Head of caudate nucleus (tissue), 42 donors: ENCODE measurements at regions not wholly inside any gene's neighbourhood (a gene's known extent, or its start where the extent isn't known, plus 50 kb on each side); places are given as distances from the start of the nearest gene placed in this dataset.

Source experiments
- DNase-seq, 42 donors: peaks; one replicate each; pipeline versions ENCODE4 v3.0.0 to v3.0.0-alpha.2; 2020 to 2021; ENCODE audit warnings: mixed read lengths in 7 of 42
- intact Hi-C: fragments of 100-400 bp; cut with DNase I; formaldehyde crosslinking; loops from one replicate; pipeline ENCODE4 v1.15.0; 2022

- DNase-seq = peak in 11 of 42 donors; percentile 21 to 63 (median 45)
- intact Hi-C loops = loop anchor here (5.0 kb wide), 1 partner anchor 96 kb away; no protein-coding TSS in a partner anchor
Observed at GRCh38 chr17:77428020-77428748, 287.4 kb downstream of the SEC14L1 start.

- intact Hi-C loops = loop anchor here (5.0 kb wide), 1 partner anchor 97 kb away; no protein-coding TSS in a partner anchor
- no peak for DNase-seq
Observed at GRCh38 chr17:77428749-77429368, 288.1 kb downstream of the SEC14L1 start.

- intact Hi-C loops = loop anchor here (5.0 kb wide), 1 partner anchor 97 kb away; no protein-coding TSS in a partner anchor
- DNase-seq = peak in 1 of 42 donors; percentile 22
Observed at GRCh38 chr17:77429369-77429968, 288.7 kb downstream of the SEC14L1 start.

- intact Hi-C loops = loop anchor here (2.0 to 5.0 kb wide), 2 partner anchors 65 to 98 kb away; no protein-coding TSS in a partner anchor
- DNase-seq = peak in 41 of 42 donors; percentile 65 to 92 (median 83)
Observed at GRCh38 chr17:77429969-77430752, 289.4 kb downstream of the SEC14L1 start.

- no peak for DNase-seq
- intact Hi-C loops = no loop called here
Observed at GRCh38 chr17:77432034-77432661, 291.4 kb downstream of the SEC14L1 start.

- intact Hi-C loops = no loop called here
- no peak for DNase-seq
Observed at GRCh38 chr17:77432742-77433141, 292.0 kb downstream of the SEC14L1 start.

- DNase-seq = no peak
- intact Hi-C loops = no loop called here
Observed at GRCh38 chr17:77433385-77434135, 292.8 kb downstream of the SEC14L1 start.

- intact Hi-C loops = no loop called here
- no peak for DNase-seq
Observed at GRCh38 chr17:77434136-77435114, 293.7 kb downstream of the SEC14L1 start.

- DNase-seq = no peak
- intact Hi-C loops = no loop called here
Observed at GRCh38 chr17:77435272-77436057, 294.7 kb downstream of the SEC14L1 start.

GRCh38 chr17:77436058-77436442 lies 295.3 kb downstream of the SEC14L1 start:
- intact Hi-C loops = no loop called here
- peak in 1 of 42 donors; percentile 37 for DNase-seq

- no peak for DNase-seq
- intact Hi-C loops = no loop called here
Observed at GRCh38 chr17:77436481-77436880, 295.7 kb downstream of the SEC14L1 start.

- intact Hi-C loops = no loop called here
- peak in 9 of 42 donors; percentile 26 to 64 (median 38) for DNase-seq
Observed at GRCh38 chr17:77437017-77437416, 296.2 kb downstream of the SEC14L1 start.

GRCh38 chr17:77437747-77438146 lies 297.0 kb downstream of the SEC14L1 start:
- intact Hi-C loops = no loop called here
- no peak for DNase-seq

- intact Hi-C loops = no loop called here
- no peak for DNase-seq
Observed at GRCh38 chr17:77438241-77439188, 297.7 kb downstream of the SEC14L1 start.
